ENCODE measurements at regions not wholly inside any gene's neighbourhood (a gene's known extent, or its start where the extent isn't known, plus 50 kb on each side); places are given as distances from the start of the nearest gene placed in this dataset.

GRCh38 chr1:14511796-14512585 lies 86.5 kb upstream of the KAZN start:
- FAIRE-seq: no peak

GRCh38 chr1:14513111-14513510 lies 85.4 kb upstream of the KAZN start:
- no peak for FAIRE-seq

GRCh38 chr1:14514739-14515138 lies 83.7 kb upstream of the KAZN start:
- no peak for FAIRE-seq

- FAIRE-seq: no peak
These were observed 81.3 kb upstream of the KAZN start for GRCh38 chr1:14516974-14517840.

GRCh38 chr1:14517841-14518180 lies 80.7 kb upstream of the KAZN start:
- FAIRE-seq: no peak

- FAIRE-seq: no peak
These were observed 78.5 kb upstream of the KAZN start for GRCh38 chr1:14519976-14520375.

DNA sequence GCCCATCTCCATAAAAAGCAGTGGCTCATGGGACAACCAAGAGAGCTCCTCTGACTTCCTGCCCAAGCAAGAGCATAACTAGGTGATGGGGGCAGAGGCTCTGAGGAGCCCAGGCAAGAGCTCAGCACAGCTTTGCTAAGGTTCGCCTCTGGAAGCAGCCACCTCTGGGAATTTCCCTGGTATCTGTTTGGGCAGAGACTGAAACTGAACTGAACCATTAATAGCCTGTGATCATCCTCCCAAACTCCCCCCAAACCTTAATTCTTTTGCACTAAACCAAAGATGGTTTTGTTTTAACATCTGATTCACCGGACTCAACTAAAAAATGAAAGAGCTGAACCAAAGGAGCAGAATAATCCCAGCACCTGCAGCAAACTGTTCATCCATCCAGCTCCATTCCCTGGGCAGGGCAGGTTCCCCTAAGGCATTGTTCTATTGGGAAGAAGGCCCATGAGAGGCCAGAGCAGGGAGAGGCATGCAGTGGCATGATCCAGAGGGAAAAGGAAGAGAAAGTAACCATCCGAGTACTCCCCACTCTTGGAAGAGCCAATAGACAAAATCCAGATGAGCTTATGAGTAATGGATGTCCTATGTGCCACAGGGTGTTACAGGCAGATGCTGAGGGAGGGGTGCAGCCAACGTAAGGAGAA lies 77.8 kb upstream of the KAZN start:
- FAIRE-seq: no peak

DNA sequence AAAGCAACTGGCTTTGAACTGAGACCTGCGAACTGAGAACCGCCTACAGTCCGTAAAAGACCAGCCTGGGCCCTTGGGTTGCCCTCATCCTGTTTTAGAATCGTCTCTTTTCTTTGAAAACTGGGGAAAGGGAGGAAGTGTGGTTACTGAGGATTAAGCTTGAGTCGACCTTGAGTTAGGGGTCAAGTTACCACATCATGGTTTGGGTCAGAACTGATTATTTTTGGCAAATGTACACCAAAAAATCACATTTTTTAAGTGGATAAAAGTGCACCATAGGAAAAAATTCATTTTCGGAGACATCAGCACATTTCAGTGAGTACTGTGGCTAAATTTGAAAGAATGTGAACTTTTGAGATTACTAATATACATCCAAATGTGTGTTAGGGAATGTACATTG lies 76.9 kb upstream of the KAZN start:
- FAIRE-seq: no peak

DNA sequence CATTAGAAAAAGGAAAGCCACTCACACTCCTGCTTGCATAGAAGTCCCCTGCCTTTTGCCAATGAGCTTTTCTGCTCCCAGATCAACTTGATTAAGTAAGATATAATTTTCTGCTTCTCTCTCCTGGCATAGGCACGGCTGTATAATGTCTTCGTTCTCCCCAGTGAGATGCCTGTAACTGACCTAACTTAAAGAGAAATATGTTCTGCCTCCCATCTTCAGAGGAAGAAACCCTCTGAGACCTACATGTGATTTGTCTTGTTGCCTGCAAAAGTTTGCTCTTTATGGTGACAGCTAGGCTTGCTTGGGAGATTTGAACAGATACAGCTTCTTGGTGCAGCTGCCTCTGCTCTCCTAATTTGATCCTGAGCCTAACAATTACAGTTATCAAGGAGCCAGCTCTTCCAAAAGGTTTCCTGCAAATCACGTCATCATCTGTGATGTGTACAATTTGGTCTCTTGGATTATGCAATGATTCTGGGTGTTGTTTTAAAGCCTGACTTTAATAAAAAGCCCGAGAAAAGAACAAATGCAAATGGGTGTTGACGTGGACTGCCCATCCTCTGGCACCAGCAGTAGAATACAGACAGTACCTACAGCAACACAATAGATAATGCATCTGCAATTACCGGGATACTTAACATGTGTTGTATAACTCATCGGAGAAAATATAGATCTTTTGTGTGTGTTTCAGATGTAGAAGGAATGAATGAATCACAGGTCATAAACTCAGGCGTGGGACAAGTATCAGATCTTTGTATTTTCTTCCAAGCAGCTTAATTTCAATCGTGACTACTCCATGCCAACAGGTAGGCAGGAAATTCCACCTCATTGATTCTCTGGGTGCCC lies 76.2 kb upstream of the KAZN start:
- no peak for FAIRE-seq

- FAIRE-seq: no peak
These were observed 75.6 kb upstream of the KAZN start for GRCh38 chr1:14522926-14523241.

- no peak for FAIRE-seq
These were observed 73.5 kb upstream of the KAZN start for GRCh38 chr1:14524826-14525636.

DNA sequence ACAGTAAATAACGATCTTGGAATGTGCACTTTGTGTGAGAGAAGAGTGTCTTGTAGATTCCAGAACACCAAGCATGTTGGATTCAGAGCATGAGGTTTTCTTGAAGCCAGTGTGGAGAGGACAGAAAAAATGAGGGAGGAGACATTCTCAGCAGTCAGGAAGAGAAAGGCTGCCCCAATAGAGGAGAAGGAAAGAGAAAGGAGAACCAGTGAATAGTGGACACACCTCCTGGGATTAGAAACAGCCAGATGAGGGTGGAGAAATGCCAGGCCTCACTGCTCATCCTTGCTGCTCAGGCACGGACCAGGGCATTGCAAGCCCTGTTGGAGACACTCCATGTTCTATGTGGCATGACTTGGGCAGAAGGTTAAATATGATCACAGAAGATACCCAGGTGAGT lies 69.0 kb upstream of the KAZN start:
- FAIRE-seq: no peak

GRCh38 chr1:14531519-14531918 lies 67.0 kb upstream of the KAZN start:
- no peak for FAIRE-seq

DNA sequence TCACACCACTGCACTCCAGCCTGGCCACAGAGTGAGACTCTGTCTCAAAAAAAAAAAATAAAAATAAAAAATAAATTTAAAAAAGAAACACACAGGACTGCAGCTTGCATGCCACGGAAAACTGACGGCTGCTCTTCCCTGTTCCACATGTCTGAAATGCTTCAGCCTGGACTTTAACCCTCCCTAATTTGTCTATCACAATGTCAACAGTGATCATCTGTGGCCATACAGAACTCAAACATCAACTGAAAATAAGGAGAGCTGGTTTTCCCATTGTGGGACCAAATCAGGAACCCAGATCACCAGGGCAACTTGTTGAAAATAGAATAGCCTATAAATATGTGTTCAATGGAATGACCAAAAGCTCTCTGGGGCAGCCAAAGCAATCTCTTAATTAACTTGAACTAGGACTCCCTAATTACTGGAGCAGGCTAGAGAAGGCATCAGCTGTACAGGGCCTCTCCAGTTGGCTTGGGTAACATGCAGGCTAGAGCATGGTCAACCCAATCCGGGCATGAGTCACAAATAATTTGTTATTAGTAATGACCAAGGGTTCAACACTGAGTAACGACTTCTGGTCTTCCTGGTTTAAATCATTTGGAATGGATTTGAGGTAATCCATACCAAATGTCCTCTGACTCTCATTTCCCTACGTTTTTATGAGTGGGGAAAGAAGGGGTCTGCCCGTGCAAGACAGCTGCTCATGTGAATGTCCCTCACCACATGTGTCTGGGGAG lies 62.7 kb upstream of the KAZN start:
- FAIRE-seq: no peak

DNA sequence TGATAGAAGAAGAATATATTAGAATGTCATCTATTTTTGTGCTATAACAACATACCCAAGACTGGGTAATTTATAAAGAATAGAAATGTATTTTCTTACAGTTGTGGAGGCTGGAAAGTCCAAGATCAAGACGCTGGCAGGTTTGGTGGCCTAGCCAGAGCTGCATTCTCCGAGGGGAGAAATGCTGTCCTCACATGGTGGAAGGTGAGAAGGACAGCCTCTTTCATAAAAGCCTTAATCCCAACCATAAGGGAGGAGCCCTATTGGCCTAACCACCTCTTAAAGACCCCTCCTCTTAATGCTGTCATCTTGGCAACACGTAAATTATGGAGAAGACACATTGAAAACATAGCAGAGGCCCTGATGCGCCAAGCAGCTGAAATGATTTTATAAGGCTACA lies 60.1 kb upstream of the KAZN start:
- FAIRE-seq: no peak

DNA sequence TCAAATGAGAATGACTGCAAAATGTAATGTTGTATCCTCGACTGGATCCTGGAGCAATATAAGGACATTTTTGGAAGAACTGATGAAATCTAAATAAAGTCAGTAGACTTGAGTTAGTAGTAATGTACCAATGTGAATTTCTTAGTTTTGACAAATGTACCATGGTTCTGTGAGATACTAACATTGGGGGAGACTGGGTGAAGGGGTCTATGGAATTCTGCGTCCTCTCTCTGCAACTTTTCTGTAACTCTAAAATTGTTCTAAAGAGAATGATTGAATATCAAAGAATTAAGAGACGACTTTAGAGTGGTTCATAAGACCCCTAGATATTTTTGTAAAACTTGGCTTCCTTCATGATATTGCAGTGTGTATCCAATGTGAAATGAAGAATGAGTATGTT lies 59.2 kb upstream of the KAZN start:
- no peak for FAIRE-seq

DNA sequence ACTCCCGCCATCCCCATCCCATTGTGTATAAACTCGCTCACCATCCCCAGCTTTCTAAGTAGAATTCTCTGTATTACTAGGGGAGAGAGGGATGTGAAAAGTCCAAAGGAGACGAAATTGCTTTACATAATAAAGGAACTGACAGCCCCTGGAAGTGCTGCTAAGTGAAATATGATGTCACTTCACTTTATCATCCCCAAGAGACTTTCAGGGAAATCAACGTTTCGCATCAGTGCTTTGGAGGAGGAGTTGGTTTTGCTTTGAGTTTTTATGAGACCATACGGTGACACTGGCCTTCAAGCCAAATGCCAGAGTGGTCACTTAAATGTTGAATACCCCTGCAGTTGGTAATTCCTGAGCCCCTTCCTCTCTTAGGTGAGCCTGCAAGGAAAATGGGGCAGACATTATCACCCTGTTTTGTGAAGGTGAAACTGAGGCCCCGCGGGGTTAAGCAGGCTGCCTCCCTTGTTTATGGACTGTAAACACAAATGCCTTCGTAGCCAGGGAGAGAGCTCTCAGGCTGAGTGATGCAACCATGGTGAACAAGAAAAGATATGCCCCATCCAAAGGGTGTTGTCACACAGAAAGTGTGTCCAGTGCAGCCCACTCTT lies 58.4 kb upstream of the KAZN start:
- no peak for FAIRE-seq

DNA sequence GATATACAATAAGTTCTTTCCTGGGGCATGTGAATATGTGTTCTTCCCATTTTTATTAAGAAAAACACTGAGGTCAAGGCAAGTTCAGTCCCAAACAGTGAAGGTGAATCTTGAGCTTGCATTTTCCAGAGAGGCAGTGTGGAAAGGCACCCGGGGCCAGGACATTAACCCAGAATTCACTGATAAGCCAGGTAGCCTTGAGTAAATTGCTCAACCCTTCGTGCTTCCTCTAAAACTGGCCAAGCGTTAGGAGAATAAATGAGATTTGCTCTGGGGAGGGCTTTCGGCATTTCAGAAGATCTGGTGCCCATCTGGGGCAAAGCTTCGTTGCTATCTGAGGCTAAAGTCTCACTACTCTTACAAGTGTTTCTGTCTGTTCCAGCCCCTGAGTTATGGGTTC lies 57.1 kb upstream of the KAZN start:
- no peak for FAIRE-seq

- no peak for FAIRE-seq
These were observed 55.2 kb upstream of the KAZN start for GRCh38 chr1:14543191-14543840.

- no peak for FAIRE-seq
These were observed 54.2 kb upstream of the KAZN start for GRCh38 chr1:14544319-14544718.
